Effector CD8-positive, alpha-beta T cell (primary cell): ENCODE measurements at regions not wholly inside any gene's neighbourhood (a gene's known extent, or its start where the extent isn't known, plus 50 kb on each side); places are given as distances from the start of the nearest gene placed in this dataset.

Experiments
- DNase-seq: peaks from one replicate; lab custom pipeline; 2025; lab: John Stamatoyannopoulos, UW

DNA sequence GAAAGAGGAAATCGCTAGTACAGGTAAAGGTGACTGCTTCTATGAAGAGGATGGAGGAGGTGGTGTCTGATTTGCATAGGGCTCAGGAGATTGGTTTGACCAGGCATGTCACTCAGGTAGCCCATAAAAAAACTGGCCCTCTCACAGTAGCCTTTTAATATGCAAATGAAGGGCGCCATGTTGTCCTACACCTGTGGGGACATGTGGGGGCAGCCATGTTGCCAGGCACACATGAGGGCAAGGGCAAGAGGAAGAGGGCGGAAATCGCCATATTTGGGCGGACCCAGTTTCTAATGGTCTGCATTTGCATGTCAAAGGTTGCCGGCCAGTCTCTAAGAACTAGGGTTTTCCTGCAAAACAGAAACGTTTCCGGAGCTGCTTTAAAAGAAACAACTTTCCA, 1330.6 kb downstream of the DSC3 start:
- DNase-seq = no peak

DNA sequence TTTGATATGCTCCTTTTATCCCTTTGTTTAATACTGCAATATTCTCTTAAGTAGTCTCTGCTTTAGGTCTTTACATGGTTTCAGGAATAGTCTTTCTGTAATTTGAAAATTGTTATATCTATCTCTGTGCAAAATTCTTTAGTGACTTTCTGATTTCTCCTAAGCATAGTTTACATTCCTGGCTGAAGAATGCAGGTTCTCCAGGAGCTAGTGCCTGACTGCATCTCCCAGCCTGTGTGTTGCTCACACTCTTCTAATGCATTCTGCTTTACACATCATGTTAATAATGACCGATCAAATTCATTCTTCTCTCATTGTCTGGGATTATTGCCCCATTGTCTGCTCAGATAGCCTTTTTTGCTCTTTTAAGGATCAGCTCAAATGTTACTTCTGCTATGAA, 1349.2 kb downstream of the DSC3 start:
- DNase-seq = no peak

- no peak for DNase-seq
These were observed 1361.0 kb downstream of the DSC3 start for GRCh38 chr18:29681578-29681977.

DNA sequence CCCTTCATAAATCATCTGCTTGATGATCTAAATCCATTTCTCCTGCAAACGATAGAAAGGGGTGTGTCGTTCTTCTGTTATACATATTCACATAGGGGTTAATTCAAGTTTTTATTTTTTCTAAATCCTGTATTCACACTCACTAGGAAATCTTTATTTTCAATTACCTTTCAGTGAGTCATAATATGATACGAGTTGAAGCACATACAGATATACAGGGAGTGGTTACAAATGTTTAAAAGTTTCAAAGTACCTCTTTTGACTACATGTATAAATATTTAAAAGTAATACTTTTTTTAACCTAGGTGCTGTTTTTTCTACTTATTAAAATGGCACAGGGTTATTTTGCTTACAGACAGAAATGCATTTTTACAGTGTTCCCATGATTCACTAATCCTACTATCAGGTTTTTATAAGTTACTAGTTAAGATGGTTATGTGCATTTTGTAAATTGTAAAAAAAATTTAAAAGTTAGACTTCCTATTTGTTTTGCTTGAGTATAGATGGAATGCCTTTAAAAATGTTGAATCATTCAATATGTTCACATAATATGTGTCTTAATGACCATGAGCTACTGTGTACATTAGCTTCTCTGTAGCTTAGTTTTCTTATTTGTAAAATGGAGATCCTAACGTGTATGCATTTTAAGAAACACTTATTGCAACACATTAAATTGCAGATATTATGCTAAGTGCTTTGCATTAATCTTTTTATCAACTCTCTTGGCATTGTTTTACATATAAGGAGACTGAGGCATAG, 1378.1 kb downstream of the DSC3 start:
- DNase-seq = no peak

DNA sequence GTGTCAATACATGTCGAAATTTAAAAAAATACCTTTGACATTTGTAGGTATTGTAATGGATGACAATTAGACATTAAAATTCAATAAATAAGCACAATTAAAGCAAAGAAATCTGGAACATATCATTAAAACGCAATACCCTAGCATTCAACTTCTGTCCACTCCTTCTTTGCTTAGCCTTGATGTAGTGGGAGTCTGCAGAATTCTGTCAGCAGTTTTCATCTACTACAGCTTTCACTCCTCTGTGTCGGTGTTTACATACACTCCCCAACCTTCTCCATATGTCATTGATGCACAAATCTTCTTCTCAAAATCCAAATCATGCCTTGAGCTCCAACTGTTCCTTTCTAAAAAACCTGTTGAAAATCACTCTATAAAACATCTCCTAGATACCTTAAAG, 1380.6 kb downstream of the DSC3 start:
- DNase-seq = no peak

GRCh38 chr18:29660777-29661176, 1381.8 kb downstream of the DSC3 start:
- DNase-seq = no peak

GRCh38 chr18:29653671-29654215, 1388.8 kb downstream of the DSC3 start:
- no peak for DNase-seq

- DNase-seq = no peak
These were observed 1389.7 kb downstream of the DSC3 start for GRCh38 chr18:29652797-29653196.

DNA sequence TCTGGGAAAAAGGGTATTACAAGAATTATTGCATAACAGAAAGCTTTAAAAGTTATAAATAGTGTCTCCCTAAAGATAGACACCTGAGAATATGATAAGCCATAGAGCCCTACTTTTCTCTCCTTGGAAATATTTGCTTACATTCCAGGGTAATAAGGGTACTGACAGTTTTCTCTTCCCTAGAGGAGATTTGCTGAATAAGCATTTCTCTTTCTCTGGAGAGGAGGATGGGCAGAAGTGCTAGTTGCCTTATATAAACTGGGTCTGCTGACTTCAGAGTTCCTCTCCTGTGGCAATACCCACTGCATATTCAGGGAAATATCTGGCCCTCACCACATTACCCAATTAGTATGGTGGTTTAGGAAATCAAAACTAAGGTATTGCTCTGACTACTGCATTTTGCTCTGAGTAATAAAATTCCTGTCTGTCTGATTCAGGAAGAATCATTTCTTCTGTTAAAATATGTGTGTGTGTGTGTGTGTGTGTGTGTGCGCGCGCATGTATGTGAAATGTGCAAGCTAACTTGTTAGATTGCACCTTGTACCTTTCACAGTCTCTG, 1391.3 kb downstream of the DSC3 start:
- no peak for DNase-seq

DNA sequence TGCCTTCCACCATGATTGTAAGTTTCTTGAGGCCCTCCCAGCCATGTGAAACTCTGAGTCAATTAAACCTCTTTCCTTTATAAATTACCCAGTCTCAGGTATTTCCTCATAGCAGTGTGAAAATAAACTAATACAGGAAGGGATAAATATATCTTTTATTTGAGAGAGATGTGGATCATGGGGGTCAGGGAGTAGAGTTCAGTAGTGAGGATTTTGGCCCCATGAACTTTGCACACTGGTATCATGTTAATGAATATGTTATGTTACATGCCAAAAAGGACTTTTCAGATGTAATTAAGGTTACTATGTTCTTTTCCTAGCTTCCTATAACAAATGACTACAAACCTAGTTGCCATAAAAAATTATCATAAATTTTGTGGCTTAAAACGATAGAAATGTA, 1393.7 kb downstream of the DSC3 start:
- DNase-seq = no peak

DNA sequence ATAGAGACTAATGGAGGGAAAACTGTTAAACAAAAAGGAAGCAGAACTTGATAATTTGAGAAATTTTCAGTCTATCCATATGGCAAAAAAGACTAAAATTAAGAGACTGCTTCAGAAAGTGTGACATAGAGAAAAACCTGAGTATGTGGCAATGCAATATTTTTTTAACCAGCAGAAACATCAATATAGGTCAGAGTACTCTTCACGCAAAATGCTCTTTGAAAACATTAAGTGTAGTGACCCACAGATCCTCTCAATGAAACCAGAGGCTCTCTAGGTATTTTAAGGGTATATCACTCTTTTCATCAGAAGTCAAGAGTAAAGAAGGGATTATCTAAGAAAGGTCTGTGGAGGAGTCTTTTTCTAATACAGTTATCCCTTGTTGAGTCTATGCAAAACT, 1394.8 kb downstream of the DSC3 start:
- no peak for DNase-seq

- DNase-seq = no peak
These were observed 1398.3 kb downstream of the DSC3 start for GRCh38 chr18:29644276-29644675.

DNA sequence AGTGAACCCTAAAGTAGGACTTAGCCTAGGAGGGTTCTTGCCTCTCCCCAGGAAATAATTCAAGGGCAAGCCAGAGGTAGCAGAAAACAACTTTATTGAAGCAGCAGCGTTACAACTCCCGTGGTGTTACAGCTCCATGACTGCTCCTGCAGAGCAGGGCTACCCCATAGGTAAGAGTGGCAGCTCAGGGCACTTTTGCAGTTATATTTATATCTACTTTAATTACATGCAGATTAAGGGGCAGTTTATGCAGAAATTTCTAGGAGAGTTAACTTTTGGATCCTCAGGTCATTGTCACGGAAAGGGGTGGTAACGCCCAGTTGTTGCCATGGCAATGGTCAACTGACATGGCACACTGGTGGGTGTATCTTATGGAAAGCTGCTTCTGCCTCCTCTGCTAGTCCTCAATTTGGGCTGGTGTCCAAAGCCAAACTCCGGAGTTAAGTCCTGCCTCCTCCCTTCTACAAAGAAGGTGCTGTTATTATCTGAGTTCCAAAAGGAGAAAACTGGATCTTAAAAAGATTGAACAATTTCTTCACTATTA, 1413.0 kb downstream of the DSC3 start:
- no peak for DNase-seq

GRCh38 chr18:29626094-29626493, 1416.4 kb downstream of the DSC3 start:
- no peak for DNase-seq

- DNase-seq = no peak
These were observed 1425.7 kb downstream of the DSC3 start for GRCh38 chr18:29616867-29617266.

- no peak for DNase-seq
These were observed 1432.1 kb upstream of the CDH2 start for GRCh38 chr18:29608982-29609381.

GRCh38 chr18:29605365-29605764, 1428.4 kb upstream of the CDH2 start:
- no peak for DNase-seq

- DNase-seq = no peak
These were observed 1420.0 kb upstream of the CDH2 start for GRCh38 chr18:29596959-29597358.

GRCh38 chr18:29594493-29594892, 1417.6 kb upstream of the CDH2 start:
- no peak for DNase-seq

- no peak for DNase-seq
These were observed 1411.6 kb upstream of the CDH2 start for GRCh38 chr18:29588446-29589100.

GRCh38 chr18:29586210-29586609, 1409.3 kb upstream of the CDH2 start:
- no peak for DNase-seq

DNA sequence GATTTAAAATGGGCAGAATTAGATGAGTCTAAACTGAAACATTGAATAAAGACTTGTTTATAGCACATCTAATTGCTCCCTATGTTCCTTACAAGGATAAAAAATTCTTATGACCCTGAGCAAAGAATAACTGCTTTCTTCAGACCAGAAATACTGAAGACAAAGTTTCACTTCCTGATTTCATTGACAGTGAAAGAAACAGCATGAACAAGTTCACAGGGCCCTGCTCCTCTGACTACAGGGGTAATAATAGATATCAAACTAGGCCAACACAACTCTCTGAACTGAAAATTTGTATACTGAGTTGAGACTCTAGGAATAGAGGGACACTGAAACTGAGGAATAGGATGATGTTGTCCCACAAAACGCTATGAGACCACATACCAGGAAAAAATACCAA, 1383.3 kb upstream of the CDH2 start:
- DNase-seq = no peak

- DNase-seq = no peak
These were observed 1379.1 kb upstream of the CDH2 start for GRCh38 chr18:29556070-29556469.
